IPS-20b (cell line): ENCODE measurements at regions not wholly inside any gene's neighbourhood (a gene's known extent, or its start where the extent isn't known, plus 50 kb on each side); places are given as distances from the start of the nearest gene placed in this dataset.

ENCODE experiments used
- H3K27ac ChIP-seq: one replicate; pipeline ENCODE4 v1.5.1; 2013; ENCODE audit warnings: low read length
- H3K27me3 ChIP-seq: 2 replicates; pipeline ENCODE4 v1.6.1; 2013; ENCODE audit warnings: mild to moderate bottlenecking, low read length, inconsistent platforms; ENCODE audit not compliant: insufficient read depth
- H3K36me3 ChIP-seq: 2 replicates; pipeline ENCODE4 v1.6.1; 2013; ENCODE audit warnings: low read depth, mild to moderate bottlenecking, inconsistent platforms, low read length, moderate library complexity; ENCODE audit not compliant: insufficient read depth
- H3K4me1 ChIP-seq: 2 replicates; pipeline ENCODE4 v1.6.1; 2013; ENCODE audit warnings: mild to moderate bottlenecking, control low read depth, inconsistent platforms, low read length, moderate library complexity; ENCODE audit not compliant: insufficient read depth
- H3K4me3 ChIP-seq: 2 replicates; pipeline ENCODE4 v1.5.1; 2013; ENCODE audit warnings: mild to moderate bottlenecking, low read length, inconsistent platforms
- H3K9ac ChIP-seq: 2 replicates; pipeline ENCODE4 v1.6.1; 2013; ENCODE audit warnings: low read depth, mild to moderate bottlenecking, inconsistent platforms, low read length, moderate library complexity
- H3K9me3 ChIP-seq: 2 replicates; pipeline ENCODE4 v1.6.1; 2013; ENCODE audit warnings: mild to moderate bottlenecking, low read depth, low read length, inconsistent platforms; ENCODE audit not compliant: insufficient read depth

- no peaks in the 10 kb centered on the region for H3K27me3 ChIP-seq
- H3K9me3 ChIP-seq, result no peaks in the 10 kb centered on the region
- H3K4me3 ChIP-seq, result no peak overlapping the region
- no peaks in the 10 kb centered on the region for H3K4me1 ChIP-seq
- H3K9ac ChIP-seq, result no peak overlapping the region
- H3K27ac ChIP-seq, result no peak overlapping the region
- no peaks in the 10 kb centered on the region for H3K36me3 ChIP-seq
Measured at GRCh38 chr9:1337169-1337568, 287.0 kb downstream of the DMRT2 start.

- H3K4me1 ChIP-seq, result no peaks in the 10 kb centered on the region
- H3K4me3 ChIP-seq, result no peak overlapping the region
- no peaks in the 10 kb centered on the region for H3K36me3 ChIP-seq
- no peak overlapping the region for H3K27ac ChIP-seq
- H3K27me3 ChIP-seq, result no peaks in the 10 kb centered on the region
- H3K9me3 ChIP-seq, result no peaks in the 10 kb centered on the region
- H3K9ac ChIP-seq, result no peak overlapping the region
Measured at GRCh38 chr9:1340390-1340789, 290.2 kb downstream of the DMRT2 start.

GRCh38 chr9:1353291-1353690 lies 303.1 kb downstream of the DMRT2 start:
- Histone ChIP-seq H3K36me3 (no peaks in the 10 kb centered on the region), H3K9me3 (no peaks in the 10 kb centered on the region), H3K27me3 (no peaks in the 10 kb centered on the region), H3K4me3 (no peak overlapping the region), H3K9ac (no peak overlapping the region), H3K4me1 (no peaks in the 10 kb centered on the region; the same call in 1 of the 2 replicates), H3K27ac (no peak overlapping the region)

GRCh38 chr9:1354086-1354485 lies 303.9 kb downstream of the DMRT2 start:
- no peaks in the 10 kb centered on the region; the same call in 1 of the 2 replicates for H3K4me1 ChIP-seq
- H3K9me3 ChIP-seq, result no peaks in the 10 kb centered on the region
- no peaks in the 10 kb centered on the region for H3K27me3 ChIP-seq
- no peak overlapping the region for H3K4me3 ChIP-seq
- no peak overlapping the region for H3K27ac ChIP-seq
- no peaks in the 10 kb centered on the region for H3K36me3 ChIP-seq
- H3K9ac ChIP-seq, result no peak overlapping the region

GRCh38 chr9:1354606-1355005 lies 304.4 kb downstream of the DMRT2 start:
- Histone ChIP-seq H3K9me3 (no peaks in the 10 kb centered on the region), H3K4me1 (no peaks in the 10 kb centered on the region; the same call in 1 of the 2 replicates), H3K36me3 (no peaks in the 10 kb centered on the region), H3K4me3 (no peak overlapping the region), H3K27ac (no peak overlapping the region), H3K27me3 (no peaks in the 10 kb centered on the region), H3K9ac (no peak overlapping the region)

GRCh38 chr9:1355656-1356055 lies 305.5 kb downstream of the DMRT2 start:
- Histone ChIP-seq H3K27ac (no peak overlapping the region), H3K4me3 (no peak overlapping the region), H3K36me3 (no peaks in the 10 kb centered on the region), H3K9me3 (no peaks in the 10 kb centered on the region), H3K27me3 (no peaks in the 10 kb centered on the region), H3K9ac (no peak overlapping the region), H3K4me1 (no peaks in the 10 kb centered on the region; the same call in 1 of the 2 replicates)

GRCh38 chr9:1362845-1363244 lies 312.7 kb downstream of the DMRT2 start:
- H3K9ac ChIP-seq, result no peak overlapping the region

GRCh38 chr9:1366276-1366675 lies 316.1 kb downstream of the DMRT2 start:
- Histone ChIP-seq H3K4me1 (0 out of 2 replicates have a peak, but pooled peaks cover 2% of the 10 kb centered on the region), H3K27ac (no peak overlapping the region), H3K9me3 (no peaks in the 10 kb centered on the region), H3K4me3 (no peak overlapping the region), H3K36me3 (no peaks in the 10 kb centered on the region), H3K9ac (no peak overlapping the region), H3K27me3 (no peaks in the 10 kb centered on the region)

More at GRCh38 chr9:1362845-1363244, 312.7 kb downstream of the DMRT2 start:
- H3K4me1 ChIP-seq, result 0 out of 2 replicates have a peak, but pooled peaks cover 2% of the 10 kb centered on the region
- H3K9me3 ChIP-seq, result no peaks in the 10 kb centered on the region
- H3K36me3 ChIP-seq, result no peaks in the 10 kb centered on the region
- no peaks in the 10 kb centered on the region for H3K27me3 ChIP-seq
- H3K27ac ChIP-seq, result no peak overlapping the region
- no peak overlapping the region for H3K4me3 ChIP-seq

- H3K4me3 ChIP-seq, result no peak overlapping the region
- no peaks in the 10 kb centered on the region for H3K4me1 ChIP-seq
- no peaks in the 10 kb centered on the region for H3K27me3 ChIP-seq
- H3K9me3 ChIP-seq, result no peaks in the 10 kb centered on the region
- H3K36me3 ChIP-seq, result no peaks in the 10 kb centered on the region
- H3K27ac ChIP-seq, result no peak overlapping the region
- no peak overlapping the region for H3K9ac ChIP-seq
Measured at GRCh38 chr9:1369297-1369696, 319.1 kb downstream of the DMRT2 start.

- Histone ChIP-seq H3K4me1 (no peaks in the 10 kb centered on the region), H3K9me3 (no peaks in the 10 kb centered on the region), H3K4me3 (no peak overlapping the region), H3K27ac (no peak overlapping the region), H3K9ac (no peak overlapping the region), H3K36me3 (no peaks in the 10 kb centered on the region), H3K27me3 (no peaks in the 10 kb centered on the region; the same call in 1 of the 2 replicates)
Measured at GRCh38 chr9:1373445-1373844, 323.3 kb downstream of the DMRT2 start.

- H3K27me3 ChIP-seq, result no peaks in the 10 kb centered on the region
- H3K9me3 ChIP-seq, result no peaks in the 10 kb centered on the region
- H3K9ac ChIP-seq, result no peak overlapping the region
- no peak overlapping the region for H3K27ac ChIP-seq
- H3K36me3 ChIP-seq, result no peaks in the 10 kb centered on the region
- no peaks in the 10 kb centered on the region for H3K4me1 ChIP-seq
- H3K4me3 ChIP-seq, result no peak overlapping the region
Measured at GRCh38 chr9:1383899-1384455, 333.8 kb downstream of the DMRT2 start.

- no peaks in the 10 kb centered on the region for H3K4me1 ChIP-seq
- H3K9ac ChIP-seq, result no peak overlapping the region
- H3K27ac ChIP-seq, result no peak overlapping the region
- H3K4me3 ChIP-seq, result no peak overlapping the region
- no peaks in the 10 kb centered on the region for H3K27me3 ChIP-seq
- H3K36me3 ChIP-seq, result no peaks in the 10 kb centered on the region
- H3K9me3 ChIP-seq, result no peaks in the 10 kb centered on the region
Measured at GRCh38 chr9:1384816-1385215, 334.7 kb downstream of the DMRT2 start.
